HepG2 (cell line): ENCODE measurements at regions not wholly inside any gene's neighbourhood (a gene's known extent, or its start where the extent isn't known, plus 50 kb on each side); places are given as distances from the start of the nearest gene placed in this dataset.

Source experiments
- ARNT2 ChIP-seq: sonication (generic); formaldehyde crosslinking; IDR thresholded peaks from 2 replicates; pipeline ENCODE4 v1.8.0; 2022; ENCODE audit warnings: mild to moderate bottlenecking, low read depth, missing genetic modification reagents, moderate library complexity
- BORCS8-MEF2B ChIP-seq: sonication (generic); formaldehyde crosslinking; IDR thresholded peaks from 2 replicates; pipeline ENCODE4 v1.8.0; 2022; ENCODE audit warnings: mild to moderate bottlenecking, missing genetic modification reagents
- BRCA1 ChIP-seq: sonication (generic); formaldehyde crosslinking; IDR thresholded peaks from 2 replicates; pipeline ENCODE4 v1.4.0; 2020; ENCODE audit warnings: missing genetic modification reagents
- EED ChIP-seq: sonication (generic); formaldehyde crosslinking; IDR thresholded peaks from 2 replicates; pipeline ENCODE4 v1.5.0; 2020; ENCODE audit warnings: mild to moderate bottlenecking, missing genetic modification reagents
- HNF1A ChIP-seq, 2 experiments: sonication (generic) in 1 of 2; formaldehyde crosslinking in 1 of 2; IDR thresholded peaks; 2 replicates each; pipeline versions ENCODE4 v1.4.0 to v1.6.1; 2016 to 2020; ENCODE audit warnings: borderline replicate concordance in 1 of 2, low read depth in 1 of 2, mild to moderate bottlenecking in 1 of 2, missing genetic modification reagents in 1 of 2
- IKZF4 ChIP-seq: sonication (generic); formaldehyde crosslinking; IDR thresholded peaks from 2 replicates; pipeline ENCODE4 v1.5.1; 2020; ENCODE audit warnings: borderline replicate concordance, mild to moderate bottlenecking, low read depth, missing genetic modification reagents; ENCODE audit errors: not compliant biosample characterization
- KAT8 ChIP-seq: IDR thresholded peaks from 2 replicates; pipeline ENCODE4 v1.6.1; 2016; ENCODE audit warnings: missing genetic modification reagents, missing compliant biosample characterization
- MLLT10 ChIP-seq: sonication (generic); formaldehyde crosslinking; IDR thresholded peaks from 2 replicates; pipeline ENCODE4 v1.4.0; 2020; ENCODE audit warnings: missing genetic modification reagents
- MTF2 ChIP-seq: sonication (generic); formaldehyde crosslinking; IDR thresholded peaks from 2 replicates; pipeline ENCODE4 v1.5.0; 2020; ENCODE audit warnings: missing genetic modification reagents, borderline replicate concordance
- PAX8 ChIP-seq: sonication (generic); formaldehyde crosslinking; IDR thresholded peaks from 2 replicates; pipeline ENCODE4 v1.8.0; 2022; ENCODE audit warnings: mild to moderate bottlenecking, missing genetic modification reagents, borderline replicate concordance
- PHF20 ChIP-seq: sonication (generic); formaldehyde crosslinking; IDR thresholded peaks from 2 replicates; pipeline ENCODE4 v1.5.0; 2020; ENCODE audit warnings: mild to moderate bottlenecking, missing genetic modification reagents
- SMARCC2 ChIP-seq: fragments of 450-650 bp; IDR thresholded peaks from 2 replicates; pipeline ENCODE4 v1.6.1; 2017; ENCODE audit warnings: antibody characterized with exemption, mild to moderate bottlenecking
- ZNF558 ChIP-seq: sonication (generic); formaldehyde crosslinking; IDR thresholded peaks from 2 replicates; pipeline ENCODE4 v1.9.0; 2022; ENCODE audit warnings: mild to moderate bottlenecking, missing genetic modification reagents, borderline replicate concordance
- ZNF567 ChIP-seq: sonication (generic); formaldehyde crosslinking; IDR thresholded peaks from 2 replicates; pipeline ENCODE4 v1.8.1; 2023; ENCODE audit warnings: mild to moderate bottlenecking, missing genetic modification reagents, borderline replicate concordance
- ZNF619 ChIP-seq: sonication (generic); formaldehyde crosslinking; IDR thresholded peaks from 2 replicates; pipeline ENCODE4 v1.4.0; 2020; ENCODE audit warnings: mild to moderate bottlenecking, missing genetic modification reagents
- ZNF761 ChIP-seq: sonication (generic); formaldehyde crosslinking; conservative IDR thresholded peaks from 2 replicates; pipeline ENCODE4 v1.4.0; 2020; ENCODE audit warnings: mild to moderate bottlenecking, missing genetic modification reagents
- ZNF777 ChIP-seq: sonication (generic); formaldehyde crosslinking; IDR thresholded peaks from 2 replicates; pipeline ENCODE4 v1.4.0; 2020; ENCODE audit warnings: missing genetic modification reagents
- TF ChIP-seq, protein P1 (sequence below): sonication (generic); formaldehyde crosslinking; IDR thresholded peaks from 2 replicates; pipeline ENCODE4 v1.5.1; 2020; ENCODE audit warnings: mild to moderate bottlenecking, missing genetic modification reagents, moderate library complexity
- TF ChIP-seq, protein P2 (sequence below): sonication (generic); formaldehyde crosslinking; IDR thresholded peaks from 2 replicates; pipeline ENCODE4 v1.5.0; 2020; ENCODE audit warnings: mild to moderate bottlenecking, missing genetic modification reagents

DNA sequence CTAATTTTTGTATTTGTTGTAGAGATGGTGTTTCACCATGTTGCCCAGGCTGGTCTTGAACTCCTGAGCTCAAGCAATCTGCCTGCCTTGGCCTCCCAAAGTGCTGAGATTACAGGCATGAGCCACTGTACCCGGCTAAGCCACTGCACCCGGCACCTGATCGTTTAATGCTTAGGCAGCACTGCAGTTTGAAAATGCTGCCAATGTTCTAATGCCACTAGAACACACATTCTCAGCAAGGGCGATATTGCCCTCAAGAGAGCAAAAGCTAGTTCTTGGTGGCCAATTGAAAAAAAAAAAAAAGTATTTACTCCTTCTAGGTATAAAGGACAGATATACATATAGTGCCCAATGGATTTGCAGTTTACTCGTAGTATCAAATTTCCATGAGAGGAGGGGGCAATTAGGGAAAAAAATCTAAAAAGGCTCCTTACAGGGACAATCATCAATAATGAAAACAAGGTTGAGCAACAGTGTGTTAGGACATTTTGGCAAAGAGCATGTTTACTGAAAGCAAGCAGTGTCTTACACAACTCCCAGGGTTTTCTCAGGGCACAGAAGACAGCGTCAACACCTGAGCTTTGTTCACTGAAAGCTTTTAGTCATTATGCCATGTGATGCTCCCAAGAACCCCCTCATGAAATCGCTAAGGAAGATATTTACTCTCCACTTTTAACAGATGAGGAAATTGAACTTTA, 199.9 kb upstream of the PKDCC start (continued):
- TF ChIP-seq, protein P1, sequence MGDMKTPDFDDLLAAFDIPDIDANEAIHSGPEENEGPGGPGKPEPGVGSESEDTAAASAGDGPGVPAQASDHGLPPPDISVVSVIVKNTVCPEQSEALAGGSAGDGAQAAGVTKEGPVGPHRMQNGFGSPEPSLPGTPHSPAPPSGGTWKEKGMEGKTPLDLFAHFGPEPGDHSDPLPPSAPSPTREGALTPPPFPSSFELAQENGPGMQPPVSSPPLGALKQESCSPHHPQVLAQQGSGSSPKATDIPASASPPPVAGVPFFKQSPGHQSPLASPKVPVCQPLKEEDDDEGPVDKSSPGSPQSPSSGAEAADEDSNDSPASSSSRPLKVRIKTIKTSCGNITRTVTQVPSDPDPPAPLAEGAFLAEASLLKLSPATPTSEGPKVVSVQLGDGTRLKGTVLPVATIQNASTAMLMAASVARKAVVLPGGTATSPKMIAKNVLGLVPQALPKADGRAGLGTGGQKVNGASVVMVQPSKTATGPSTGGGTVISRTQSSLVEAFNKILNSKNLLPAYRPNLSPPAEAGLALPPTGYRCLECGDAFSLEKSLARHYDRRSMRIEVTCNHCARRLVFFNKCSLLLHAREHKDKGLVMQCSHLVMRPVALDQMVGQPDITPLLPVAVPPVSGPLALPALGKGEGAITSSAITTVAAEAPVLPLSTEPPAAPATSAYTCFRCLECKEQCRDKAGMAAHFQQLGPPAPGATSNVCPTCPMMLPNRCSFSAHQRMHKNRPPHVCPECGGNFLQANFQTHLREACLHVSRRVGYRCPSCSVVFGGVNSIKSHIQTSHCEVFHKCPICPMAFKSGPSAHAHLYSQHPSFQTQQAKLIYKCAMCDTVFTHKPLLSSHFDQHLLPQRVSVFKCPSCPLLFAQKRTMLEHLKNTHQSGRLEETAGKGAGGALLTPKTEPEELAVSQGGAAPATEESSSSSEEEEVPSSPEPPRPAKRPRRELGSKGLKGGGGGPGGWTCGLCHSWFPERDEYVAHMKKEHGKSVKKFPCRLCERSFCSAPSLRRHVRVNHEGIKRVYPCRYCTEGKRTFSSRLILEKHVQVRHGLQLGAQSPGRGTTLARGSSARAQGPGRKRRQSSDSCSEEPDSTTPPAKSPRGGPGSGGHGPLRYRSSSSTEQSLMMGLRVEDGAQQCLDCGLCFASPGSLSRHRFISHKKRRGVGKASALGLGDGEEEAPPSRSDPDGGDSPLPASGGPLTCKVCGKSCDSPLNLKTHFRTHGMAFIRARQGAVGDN (CRISPR knock-in tag): no peak
- no peak for TF ChIP-seq IKZF4 (CRISPR knock-in tag)
- TF ChIP-seq BORCS8-MEF2B (CRISPR knock-in tag): peak; percentile 56; the same call in 1 of the 2 replicates
- no peak for TF ChIP-seq MLLT10 (CRISPR knock-in tag)
- TF ChIP-seq MTF2 (CRISPR knock-in tag): peak; percentile 35; the same call in 1 of the 2 replicates
- peak; percentile 79; the same call in 1 of the 2 replicates for TF ChIP-seq HNF1A (IDR thresholded peaks at IDR 0.05; ENCODE audit: low read depth)
- TF ChIP-seq HNF1A (CRISPR knock-in tag; IDR thresholded peaks at IDR 0.05; ENCODE audit: borderline replicate concordance): peak; percentile 69; the same call in 1 of the 2 replicates
- peak; percentile 53; the same call in 1 of the 2 replicates for TF ChIP-seq ARNT2
- no peak for TF ChIP-seq ZNF567 (CRISPR knock-in tag)
- no peak for TF ChIP-seq ZNF761
- TF ChIP-seq ZNF558 (CRISPR knock-in tag): no peak
- TF ChIP-seq ZNF777 (CRISPR knock-in tag): no peak
- TF ChIP-seq ZNF619 (CRISPR knock-in tag): 0 out of 2 replicates have a peak, but pooled peaks have one; percentile 26
- TF ChIP-seq KAT8 (CRISPR knock-in tag): peak; percentile 89
- TF ChIP-seq, protein P2, sequence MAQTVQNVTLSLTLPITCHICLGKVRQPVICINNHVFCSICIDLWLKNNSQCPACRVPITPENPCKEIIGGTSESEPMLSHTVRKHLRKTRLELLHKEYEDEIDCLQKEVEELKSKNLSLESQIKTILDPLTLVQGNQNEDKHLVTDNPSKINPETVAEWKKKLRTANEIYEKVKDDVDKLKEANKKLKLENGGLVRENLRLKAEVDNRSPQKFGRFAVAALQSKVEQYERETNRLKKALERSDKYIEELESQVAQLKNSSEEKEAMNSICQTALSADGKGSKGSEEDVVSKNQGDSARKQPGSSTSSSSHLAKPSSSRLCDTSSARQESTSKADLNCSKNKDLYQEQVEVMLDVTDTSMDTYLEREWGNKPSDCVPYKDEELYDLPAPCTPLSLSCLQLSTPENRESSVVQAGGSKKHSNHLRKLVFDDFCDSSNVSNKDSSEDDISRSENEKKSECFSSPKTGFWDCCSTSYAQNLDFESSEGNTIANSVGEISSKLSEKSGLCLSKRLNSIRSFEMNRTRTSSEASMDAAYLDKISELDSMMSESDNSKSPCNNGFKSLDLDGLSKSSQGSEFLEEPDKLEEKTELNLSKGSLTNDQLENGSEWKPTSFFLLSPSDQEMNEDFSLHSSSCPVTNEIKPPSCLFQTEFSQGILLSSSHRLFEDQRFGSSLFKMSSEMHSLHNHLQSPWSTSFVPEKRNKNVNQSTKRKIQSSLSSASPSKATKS (CRISPR knock-in tag): no peak
- TF ChIP-seq EED (CRISPR knock-in tag): no peak
- TF ChIP-seq SMARCC2: peak; percentile 93; the same call in 1 of the 2 replicates
- no peak for TF ChIP-seq PHF20 (CRISPR knock-in tag)
- TF ChIP-seq BRCA1 (CRISPR knock-in tag): no peak
- TF ChIP-seq PAX8 (CRISPR knock-in tag): no peak
